AG09309 (cell line): ENCODE measurements at regions not wholly inside any gene's neighbourhood (a gene's known extent, or its start where the extent isn't known, plus 50 kb on each side); places are given as distances from the start of the nearest gene placed in this dataset.
"Not testable (repeated sequence)": the region's sequence is repeated elsewhere in the genome, so short reads cannot be mapped to it uniquely, and the experiment has no call there.

Source experiments
- DNase-seq: peaks from one replicate; pipeline ENCODE4 v3.0.0-alpha.2; 2010; ENCODE audit warnings: low read depth
- H3K4me3 ChIP-seq: 2 replicates; pipeline ENCODE4 v1.5.1; 2011; ENCODE audit warnings: mild to moderate bottlenecking, low read depth, low read length, moderate library complexity; ENCODE audit not compliant: control insufficient read depth
- CTCF ChIP-seq: IDR thresholded peaks from 2 replicates; pipeline ENCODE4 v1.5.1; 2011; ENCODE audit warnings: mild to moderate bottlenecking, low read depth, low read length, inconsistent platforms; ENCODE audit not compliant: insufficient read depth, control insufficient read depth; ENCODE audit errors: missing control alignments

GRCh38 chr4:38290914-38291313, 330.7 kb downstream of the PTTG2 start:
- no peak for DNase-seq
- H3K4me3 ChIP-seq, result no peak overlapping the region
- TF ChIP-seq CTCF, result no peak

GRCh38 chr4:38292529-38292928, 332.3 kb downstream of the PTTG2 start:
- H3K4me3 ChIP-seq, result no peak overlapping the region
- DNase-seq, result no peak
- no peak for TF ChIP-seq CTCF

- no peak overlapping the region for H3K4me3 ChIP-seq
- no peak for DNase-seq
- TF ChIP-seq CTCF, result no peak
These were observed 334.0 kb downstream of the PTTG2 start for GRCh38 chr4:38294238-38294637.

- H3K4me3 ChIP-seq, result no peak overlapping the region
These were observed 336.9 kb downstream of the PTTG2 start for GRCh38 chr4:38297061-38297460.

GRCh38 chr4:38298868-38299713, 338.9 kb downstream of the PTTG2 start:
- DNase-seq, result no peak
- H3K4me3 ChIP-seq, result no peak overlapping the region
- TF ChIP-seq CTCF, result no peak

More at GRCh38 chr4:38297061-38297460, 336.9 kb downstream of the PTTG2 start:
- no peak for DNase-seq
- TF ChIP-seq CTCF, result no peak

GRCh38 chr4:38302910-38303309, 342.7 kb downstream of the PTTG2 start:
- DNase-seq, result no peak
- TF ChIP-seq CTCF, result no peak
- H3K4me3 ChIP-seq, result no peak overlapping the region

GRCh38 chr4:38304460-38304859, 344.3 kb downstream of the PTTG2 start:
- H3K4me3 ChIP-seq, DNase-seq: not testable (repeated sequence)
